NCI-H2196 treated with DMSO at 0.1 percent for 48 hours (cell line): ENCODE measurements at regions not wholly inside any gene's neighbourhood (a gene's known extent, or its start where the extent isn't known, plus 50 kb on each side); places are given as distances from the start of the nearest gene placed in this dataset.
"Not testable (repeated sequence)": the region's sequence is repeated elsewhere in the genome, so short reads cannot be mapped to it uniquely, and the experiment has no call there.

Experiments
- DNase-seq: peaks from one replicate; lab custom pipeline; 2025; ENCODE audit not compliant: unreplicated experiment; lab: John Stamatoyannopoulos, UW

- no peak for DNase-seq
These were observed 153.7 kb downstream of the IL20RB start for GRCh38 chr3:137111497-137111896.

- no peak for DNase-seq
These were observed 158.8 kb downstream of the IL20RB start for GRCh38 chr3:137116619-137117018.

DNA sequence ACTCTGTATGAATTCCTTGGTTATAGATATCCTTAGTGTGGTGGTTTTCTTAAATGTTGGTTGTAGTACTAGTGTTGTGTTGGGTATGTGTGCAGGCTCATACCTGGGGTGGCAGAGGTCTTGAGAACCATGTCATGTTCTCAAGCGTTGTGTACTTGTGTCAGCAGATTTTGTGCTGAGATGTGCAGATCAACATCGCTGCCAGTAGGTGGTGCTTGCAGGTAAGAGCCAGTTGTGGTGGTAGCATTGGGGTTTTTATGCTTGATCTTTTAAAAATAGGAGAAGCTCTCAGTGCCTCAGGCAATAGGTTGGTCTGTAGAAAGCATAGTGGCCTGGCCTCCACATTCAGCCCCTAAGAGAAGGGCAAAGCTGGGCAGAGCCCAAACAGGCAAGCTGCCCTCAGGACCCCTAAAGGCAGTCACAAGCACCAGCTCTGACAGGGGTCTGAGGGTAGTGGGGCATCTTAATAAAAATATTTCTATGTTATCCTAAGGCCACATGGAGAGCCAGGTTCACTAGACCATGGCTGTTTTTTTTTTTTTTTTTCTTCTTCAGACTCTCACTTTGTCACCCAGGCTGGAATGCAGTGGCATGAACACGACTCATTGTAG lies 164.0 kb downstream of the IL20RB start:
- DNase-seq, result no peak

GRCh38 chr3:137131081-137131480 lies 173.3 kb downstream of the IL20RB start:
- DNase-seq, result no peak

DNA sequence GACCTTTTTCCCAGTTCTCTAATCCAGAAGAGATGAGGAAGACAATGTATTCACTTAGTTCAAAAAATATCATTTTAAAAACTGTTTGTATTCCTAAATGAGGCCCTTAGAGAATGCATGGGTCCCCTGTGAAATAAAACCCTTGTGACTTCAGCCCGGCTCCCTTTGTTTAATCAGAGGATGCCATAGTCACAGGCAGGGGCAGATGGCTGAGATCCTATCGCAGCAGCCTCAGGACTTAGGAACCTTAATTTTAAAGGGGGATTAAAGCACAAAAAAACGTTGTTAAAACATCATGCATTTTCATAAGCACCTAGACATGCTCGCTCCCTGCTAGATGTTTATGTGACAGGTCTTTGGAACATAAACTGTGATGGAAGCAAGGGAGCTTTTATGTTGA lies 176.6 kb downstream of the IL20RB start:
- no peak for DNase-seq

DNA sequence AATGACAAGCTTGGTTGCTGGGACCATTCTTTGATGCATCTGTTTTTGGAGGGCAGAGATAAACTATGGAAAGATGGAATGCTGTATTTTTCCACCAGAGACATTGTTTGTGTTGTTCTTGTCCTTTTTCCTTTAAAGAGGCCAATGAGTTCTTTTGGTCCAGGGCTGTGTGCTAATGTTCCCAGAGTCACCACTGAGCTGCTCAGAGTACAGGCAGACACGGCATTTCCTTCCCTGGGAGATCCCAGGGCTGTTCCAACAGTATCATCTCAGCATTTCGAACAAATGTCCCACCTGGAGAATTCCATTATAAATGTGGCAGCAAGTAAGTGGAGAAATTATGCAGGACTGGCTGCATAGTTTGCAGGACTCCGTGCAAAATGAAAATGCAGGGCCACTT lies 190.6 kb downstream of the IL20RB start:
- no peak for DNase-seq

- DNase-seq, result no peak
These were observed 191.1 kb downstream of the IL20RB start for GRCh38 chr3:137148917-137149316.

GRCh38 chr3:137150825-137151224 lies 193.0 kb downstream of the IL20RB start:
- no peak for DNase-seq

GRCh38 chr3:137153046-137153445 lies 195.3 kb downstream of the IL20RB start:
- DNase-seq, result not testable (repeated sequence)

GRCh38 chr3:137163241-137163871 lies 205.6 kb downstream of the IL20RB start:
- no peak for DNase-seq

GRCh38 chr3:137163958-137164357 lies 206.2 kb downstream of the IL20RB start:
- no peak for DNase-seq

- no peak for DNase-seq
These were observed 207.5 kb downstream of the IL20RB start for GRCh38 chr3:137165117-137165806.

- no peak for DNase-seq
These were observed 214.2 kb downstream of the IL20RB start for GRCh38 chr3:137171834-137172603.

GRCh38 chr3:137172728-137173127 lies 214.9 kb downstream of the IL20RB start:
- no peak for DNase-seq

DNA sequence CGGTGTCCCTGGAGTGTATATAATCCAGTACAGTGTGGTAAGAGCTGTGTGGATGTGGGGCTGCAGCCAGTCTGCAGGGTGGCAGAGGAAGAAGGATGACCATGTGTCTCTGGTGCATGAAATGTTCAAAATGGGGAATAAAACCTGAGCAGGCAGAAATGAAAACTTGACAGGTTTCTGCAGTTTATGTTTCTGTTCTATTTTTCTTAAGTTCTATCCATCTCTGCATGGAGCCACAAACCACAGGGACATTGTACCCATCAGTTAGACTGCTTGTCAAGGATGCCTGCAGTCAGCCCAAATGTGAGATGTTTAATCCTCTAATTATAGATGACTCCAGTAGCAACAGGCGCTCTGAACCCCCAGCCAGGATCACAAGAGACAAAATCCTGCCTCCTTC lies 216.7 kb downstream of the IL20RB start:
- no peak for DNase-seq

DNA sequence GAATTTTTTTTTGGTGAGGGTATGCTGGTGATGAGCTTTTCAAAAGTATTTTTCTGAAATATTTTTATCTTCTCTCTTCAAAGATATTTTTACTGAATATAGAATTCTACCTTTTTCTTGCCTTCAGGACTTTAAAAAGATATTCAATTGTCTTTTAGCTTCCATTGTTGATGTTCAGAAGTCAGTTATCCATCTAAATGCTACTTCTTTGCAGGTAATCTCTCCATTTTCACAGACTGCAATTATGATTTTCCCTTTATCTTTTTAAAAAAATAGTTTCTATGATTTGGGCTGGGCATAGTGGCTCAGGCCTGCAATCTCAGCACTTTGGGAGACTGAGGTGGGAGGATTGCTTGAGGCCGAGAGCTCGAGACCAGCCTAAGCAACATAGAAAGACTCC lies 222.4 kb downstream of the IL20RB start:
- DNase-seq, result no peak

- no peak for DNase-seq
These were observed 233.5 kb downstream of the IL20RB start for GRCh38 chr3:137191133-137191923.

GRCh38 chr3:137191951-137192350 lies 234.2 kb downstream of the IL20RB start:
- DNase-seq, result no peak

DNA sequence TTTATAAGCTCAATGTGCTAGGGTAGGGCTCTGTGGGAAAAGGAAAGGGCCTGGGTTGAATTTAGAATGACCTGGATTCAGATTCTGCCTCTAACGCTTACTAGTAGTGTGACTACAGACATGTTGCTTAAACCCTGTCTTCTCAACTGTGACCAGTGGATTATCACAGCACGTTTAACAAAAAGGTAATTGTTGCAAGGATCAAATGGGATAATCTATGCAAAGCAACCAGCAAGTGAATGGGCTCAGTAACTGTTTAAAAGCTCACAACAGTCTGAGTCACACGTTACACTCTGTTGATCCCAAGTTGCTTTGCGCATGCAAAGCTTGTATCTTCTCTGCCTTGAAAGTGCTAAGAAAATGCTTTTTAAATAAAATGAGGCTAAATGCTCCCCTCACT lies 236.5 kb downstream of the IL20RB start:
- DNase-seq, result no peak

GRCh38 chr3:137198374-137198773 lies 240.6 kb downstream of the IL20RB start:
- DNase-seq, result not testable (repeated sequence)

DNA sequence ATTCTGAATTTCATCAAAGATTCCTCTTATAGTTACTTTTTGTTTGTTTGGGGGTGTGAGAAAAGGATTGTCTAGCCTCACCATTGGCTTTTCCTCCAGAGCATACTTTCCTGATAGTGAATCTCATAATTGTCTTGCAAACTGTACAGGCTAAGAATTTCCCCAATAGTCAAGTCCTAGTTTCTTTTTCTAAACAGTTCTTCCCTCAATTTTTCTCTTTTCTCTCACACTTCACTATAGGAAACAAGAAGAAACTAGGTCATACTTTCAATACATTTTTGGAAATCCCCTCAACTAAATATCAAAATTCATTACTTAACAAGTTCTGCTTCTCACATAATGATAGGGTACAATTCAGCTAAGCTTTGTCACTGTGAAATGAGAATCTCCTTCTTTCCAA lies 241.9 kb downstream of the IL20RB start:
- DNase-seq, result no peak
